Fibroblast of skin of right biceps (primary cell): ENCODE measurements at regions not wholly inside any gene's neighbourhood (a gene's known extent, or its start where the extent isn't known, plus 50 kb on each side); places are given as distances from the start of the nearest gene placed in this dataset.
"Not testable (repeated sequence)": the region's sequence is repeated elsewhere in the genome, so short reads cannot be mapped to it uniquely, and the experiment has no call there.

Source experiments
- DNase-seq: peaks from one replicate; pipeline ENCODE4 v3.0.0-alpha.2; 2013

- DNase-seq, result no peak
Measured at GRCh38 chr5:41995193-41995592, 70.1 kb downstream of the FBXO4 start.

GRCh38 chr5:42001673-42002072, 76.6 kb downstream of the FBXO4 start:
- DNase-seq, result no peak

GRCh38 chr5:42003852-42004251, 78.8 kb downstream of the FBXO4 start:
- not testable (repeated sequence) for DNase-seq

GRCh38 chr5:42005561-42006153, 80.6 kb downstream of the FBXO4 start:
- peak; percentile 19 for DNase-seq

- no peak for DNase-seq
Measured at GRCh38 chr5:42013561-42013960, 88.5 kb downstream of the FBXO4 start.

- DNase-seq, result no peak
Measured at GRCh38 chr5:42015254-42015653, 90.2 kb downstream of the FBXO4 start.

- peak; percentile 60 for DNase-seq
Measured at GRCh38 chr5:42015681-42016080, 90.6 kb downstream of the FBXO4 start.

GRCh38 chr5:42020788-42021530, 95.9 kb downstream of the FBXO4 start:
- DNase-seq, result peak; percentile 73

GRCh38 chr5:42021923-42022322, 96.8 kb downstream of the FBXO4 start:
- DNase-seq, result peak; percentile 4

- DNase-seq, result no peak
Measured at GRCh38 chr5:42022383-42022972, 97.4 kb downstream of the FBXO4 start.

GRCh38 chr5:42026446-42026845, 101.4 kb downstream of the FBXO4 start:
- DNase-seq, result no peak

GRCh38 chr5:42032137-42032536, 107.1 kb downstream of the FBXO4 start:
- no peak for DNase-seq

- DNase-seq, result no peak
Measured at GRCh38 chr5:42035526-42035925, 110.4 kb downstream of the FBXO4 start.

GRCh38 chr5:42036379-42036778, 111.3 kb downstream of the FBXO4 start:
- no peak for DNase-seq

GRCh38 chr5:42037379-42037932, 112.4 kb downstream of the FBXO4 start:
- no peak for DNase-seq

GRCh38 chr5:42043400-42043799, 118.3 kb downstream of the FBXO4 start:
- DNase-seq, result no peak

- DNase-seq, result peak; percentile 19
Measured at GRCh38 chr5:42057254-42057690, 132.2 kb downstream of the FBXO4 start.

GRCh38 chr5:42059291-42059690, 134.2 kb downstream of the FBXO4 start:
- DNase-seq, result no peak

GRCh38 chr5:42059778-42060464, 134.8 kb downstream of the FBXO4 start:
- DNase-seq, result no peak

- no peak for DNase-seq
Measured at GRCh38 chr5:42061121-42061520, 136.0 kb downstream of the FBXO4 start.

GRCh38 chr5:42064821-42065220, 139.7 kb downstream of the FBXO4 start:
- no peak for DNase-seq

GRCh38 chr5:42066131-42066530, 141.1 kb downstream of the FBXO4 start:
- DNase-seq, result no peak

GRCh38 chr5:42074353-42074752, 149.3 kb downstream of the FBXO4 start:
- no peak for DNase-seq
